ENCODE measurements at regions not wholly inside any gene's neighbourhood (a gene's known extent, or its start where the extent isn't known, plus 50 kb on each side); places are given as distances from the start of the nearest gene placed in this dataset.

- no peak for TF ChIP-seq GATA3 (IDR thresholded peaks at IDR 0.05; ENCODE audit: low read depth, low read length)
- TF ChIP-seq GATA2 (IDR thresholded peaks at IDR 0.05; ENCODE audit: low read depth, low read length), result no peak
Observed at GRCh38 chr13:104967836-104968630, 1567.4 kb downstream of the EFNB2 start.

Data from SH-SY5Y (cell line).